DND-41 (cell line): ENCODE measurements at regions not wholly inside any gene's neighbourhood (a gene's known extent, or its start where the extent isn't known, plus 50 kb on each side); places are given as distances from the start of the nearest gene placed in this dataset.

Experiments
- ATAC-seq: fragments of 200-7000 bp; cut with Tn5 transposase; 3 replicates; pipeline ENCODE4 v1.9.1; 2021; ENCODE audit warnings: low read depth; ENCODE audit not compliant: insufficient read depth
- DNase-seq: peaks from one replicate; pipeline ENCODE4 v3.0.0-alpha.2; 2020
- H2AFZ ChIP-seq: 2 replicates; pipeline ENCODE4 v1.6.0; 2012; ENCODE audit warnings: low read depth, low read length
- H3K27ac ChIP-seq: 2 replicates; pipeline ENCODE4 v1.5.1; 2012; ENCODE audit warnings: low read length, inconsistent platforms
- H3K27me3 ChIP-seq: fragments of 200-600 bp; sonication (generic); 2 replicates; pipeline ENCODE4 v1.6.0; 2012; ENCODE audit warnings: low read length, mild to moderate bottlenecking, inconsistent platforms; ENCODE audit not compliant: insufficient read depth, poor library complexity
- H3K36me3 ChIP-seq: 2 replicates; pipeline ENCODE4 v1.5.1; 2012; ENCODE audit warnings: low read length, inconsistent platforms; ENCODE audit not compliant: insufficient read depth
- H3K4me1 ChIP-seq: 2 replicates; pipeline ENCODE4 v1.5.1; 2012; ENCODE audit warnings: mild to moderate bottlenecking, low read length; ENCODE audit not compliant: insufficient read depth
- H3K4me2 ChIP-seq: 2 replicates; pipeline ENCODE4 v1.6.0; 2012; ENCODE audit warnings: mild to moderate bottlenecking, moderate library complexity, low read length, inconsistent platforms; ENCODE audit not compliant: insufficient read depth
- H3K4me3 ChIP-seq, 2 experiments: fragments of 200-600 bp in 1 of 2; shearing (Covaris generic) in 1 of 2; 2 replicates each; pipeline ENCODE4 v1.5.1; 2012 to 2016; ENCODE audit warnings: inconsistent platforms in 2 of 2, low read length in 2 of 2, mild to moderate bottlenecking in 2 of 2, low read depth in 1 of 2, moderate library complexity in 1 of 2
- H3K79me2 ChIP-seq: 2 replicates; pipeline ENCODE4 v1.6.0; 2012; ENCODE audit warnings: low read length, inconsistent platforms; ENCODE audit not compliant: insufficient read depth
- H3K9ac ChIP-seq: 2 replicates; pipeline ENCODE4 v1.6.0; 2012; ENCODE audit warnings: low read depth, mild to moderate bottlenecking, inconsistent platforms, low read length, moderate library complexity
- H3K9me3 ChIP-seq: 2 replicates; pipeline ENCODE4 v1.5.1; 2012; ENCODE audit warnings: low read length, moderate library complexity, mild to moderate bottlenecking, inconsistent platforms; ENCODE audit not compliant: insufficient read depth, severe bottlenecking
- H4K20me1 ChIP-seq: 2 replicates; pipeline ENCODE4 v1.6.0; 2012; ENCODE audit warnings: low read length; ENCODE audit not compliant: insufficient read depth
- CTCF ChIP-seq: IDR thresholded peaks from 2 replicates; pipeline ENCODE4 v1.5.1; 2012; ENCODE audit warnings: borderline replicate concordance, low read length, moderate library complexity, mild to moderate bottlenecking; ENCODE audit not compliant: poor library complexity, severe bottlenecking; ENCODE audit errors: extremely low read depth
- EZH2 ChIP-seq: IDR thresholded peaks from 3 replicates; pipeline ENCODE4 v1.6.1; 2012; ENCODE audit warnings: borderline replicate concordance, low read depth, mild to moderate bottlenecking, moderate library complexity, low read length, inconsistent platforms; ENCODE audit not compliant: severe bottlenecking

DNA sequence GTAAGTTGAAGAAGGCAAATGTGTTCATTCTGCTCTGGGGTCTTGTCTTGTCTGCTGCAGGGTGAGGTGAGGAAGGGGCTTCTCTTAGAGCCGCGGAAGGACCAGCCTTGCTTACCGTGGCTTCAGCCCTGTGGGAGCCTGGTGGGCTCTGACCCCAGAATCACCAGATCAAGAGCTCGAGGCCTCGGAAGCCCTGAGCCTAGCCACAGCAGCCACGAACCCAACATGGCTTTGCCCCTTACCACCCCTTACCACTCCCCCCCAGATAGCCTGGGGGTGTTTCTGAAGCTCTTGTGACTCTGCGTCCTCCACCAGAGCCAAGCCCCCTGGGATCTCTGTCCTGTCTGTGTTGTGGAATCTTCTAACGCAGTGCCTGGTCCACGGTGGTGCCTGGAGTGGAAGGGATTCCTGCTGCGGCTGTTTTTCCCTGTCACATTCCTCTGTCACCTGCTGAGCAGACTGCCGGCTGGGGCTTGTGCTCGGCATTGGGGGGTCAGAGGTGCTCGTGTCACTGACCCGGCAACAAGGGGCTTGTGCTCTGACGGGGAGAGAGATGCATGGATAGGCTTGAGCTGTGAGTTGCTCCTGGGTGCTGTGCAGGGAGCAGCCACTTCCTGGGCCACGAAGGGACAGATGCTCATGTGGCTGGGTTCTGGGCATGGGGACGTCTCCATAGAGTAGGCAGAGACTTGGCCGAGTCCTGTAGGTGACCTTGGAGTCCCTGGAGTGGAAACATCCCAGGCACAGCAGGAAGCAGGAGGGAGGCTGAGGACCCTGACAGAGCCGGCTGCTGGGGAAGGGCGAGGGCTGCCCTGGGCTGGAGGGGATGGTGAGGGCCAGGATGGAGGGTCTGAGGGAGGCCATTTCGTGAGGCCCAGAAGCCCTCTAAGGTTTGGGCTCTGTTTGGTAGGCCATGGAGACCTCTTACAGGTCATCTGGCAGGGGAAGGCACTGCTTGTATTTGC is 316.0 kb downstream of the QKI start:
- ATAC-seq: no peak
- no peak overlapping the region for H3K9ac ChIP-seq
- TF ChIP-seq EZH2 (no peak), CTCF (no peak)
- peaks cover 3% of the 10 kb centered on the region for H3K9me3 ChIP-seq
- H2AFZ ChIP-seq: no peak overlapping the region
- no peaks in the 10 kb centered on the region for H4K20me1 ChIP-seq
- no peak for DNase-seq
- H3K36me3 ChIP-seq: no peaks in the 10 kb centered on the region
- no peak overlapping the region for H3K27ac ChIP-seq
- H3K79me2 ChIP-seq: no peaks in the 10 kb centered on the region
- H3K27me3 ChIP-seq: no peaks in the 10 kb centered on the region
- no peaks in the 10 kb centered on the region for H3K4me1 ChIP-seq
- H3K4me2 ChIP-seq: no peak overlapping the region
- no peak overlapping the region for H3K4me3 ChIP-seq

DNA sequence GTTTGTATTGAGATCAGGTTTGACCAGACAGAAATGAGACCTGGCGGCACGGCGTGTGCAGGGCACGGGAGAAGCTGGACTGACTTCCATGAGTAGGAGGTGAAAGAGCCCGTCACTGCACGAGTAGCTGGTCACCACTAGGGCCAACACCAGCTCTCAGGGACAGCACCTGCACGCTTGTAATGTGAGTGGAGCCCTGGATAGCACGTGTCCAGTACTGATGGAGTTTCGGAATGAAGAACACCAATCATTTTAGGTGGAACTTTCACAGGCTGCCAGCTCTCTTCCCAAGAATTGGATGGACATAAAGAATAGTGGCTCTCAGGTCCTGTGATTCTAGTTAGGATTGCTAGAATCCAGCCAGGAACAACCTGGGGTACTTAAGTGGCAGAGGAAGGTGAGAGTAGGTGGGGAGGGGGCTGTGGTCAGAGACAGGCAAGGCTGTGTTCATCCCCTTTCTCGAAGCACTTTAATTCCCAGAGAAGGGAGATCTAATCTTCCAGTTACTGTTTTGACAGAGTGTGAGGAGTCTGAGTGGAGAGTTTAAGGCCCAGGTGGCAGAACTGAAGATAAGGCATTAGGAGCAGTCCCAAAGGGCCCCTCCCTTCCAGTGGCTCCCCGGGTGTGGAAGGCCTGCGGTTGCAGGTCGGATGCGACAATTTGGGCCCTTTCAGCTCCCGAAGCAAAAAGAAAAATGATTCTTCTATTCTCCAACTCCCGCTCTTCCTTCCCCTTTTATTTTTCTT is 314.8 kb downstream of the QKI start:
- H3K9ac ChIP-seq: no peak overlapping the region
- no peaks in the 10 kb centered on the region for H3K79me2 ChIP-seq
- H2AFZ ChIP-seq: no peak overlapping the region
- no peak for ATAC-seq
- no peak overlapping the region for H3K4me2 ChIP-seq
- H3K4me1 ChIP-seq: no peaks in the 10 kb centered on the region
- H3K9me3 ChIP-seq: peaks cover 3% of the 10 kb centered on the region
- no peak for DNase-seq
- H4K20me1 ChIP-seq: no peaks in the 10 kb centered on the region
- H3K27me3 ChIP-seq: no peaks in the 10 kb centered on the region
- no peaks in the 10 kb centered on the region for H3K36me3 ChIP-seq
- H3K4me3 ChIP-seq: no peak overlapping the region
- TF ChIP-seq EZH2: no peak
- no peak for TF ChIP-seq CTCF
- no peak overlapping the region for H3K27ac ChIP-seq

- H3K4me2 ChIP-seq: no peak overlapping the region
Measured at GRCh38 chr6:163728442-163729126, 314.1 kb downstream of the QKI start.

More at GRCh38 chr6:163728442-163729126, 314.1 kb downstream of the QKI start:
- no peak for DNase-seq
- H3K79me2 ChIP-seq: no peaks in the 10 kb centered on the region
- ATAC-seq: no peak
- H2AFZ ChIP-seq: no peak overlapping the region
- no peak overlapping the region for H3K9ac ChIP-seq
- TF ChIP-seq EZH2: no peak
- no peak for TF ChIP-seq CTCF
- H4K20me1 ChIP-seq: no peaks in the 10 kb centered on the region
- no peaks in the 10 kb centered on the region for H3K4me1 ChIP-seq
- no peaks in the 10 kb centered on the region for H3K27me3 ChIP-seq
- H3K4me3 ChIP-seq: no peak overlapping the region
- no peak overlapping the region for H3K27ac ChIP-seq
- no peaks in the 10 kb centered on the region for H3K36me3 ChIP-seq
- H3K9me3 ChIP-seq: peaks cover 3% of the 10 kb centered on the region
